ENCODE measurements at regions not wholly inside any gene's neighbourhood (a gene's known extent, or its start where the extent isn't known, plus 50 kb on each side); places are given as distances from the start of the nearest gene placed in this dataset.
"Not testable (repeated sequence)": the region's sequence is repeated elsewhere in the genome, so short reads cannot be mapped to it uniquely, and the experiment has no call there.

- no peak for FAIRE-seq
These were observed 1455.5 kb downstream of the SUCLG1 start for GRCh38 chr2:83003555-83003954.

GRCh38 chr2:83002706-83003105 lies 1456.4 kb downstream of the SUCLG1 start:
- FAIRE-seq, result no peak

- no peak for FAIRE-seq
These were observed 1460.3 kb downstream of the SUCLG1 start for GRCh38 chr2:82998781-82999180.

GRCh38 chr2:82996217-82996616 lies 1462.9 kb downstream of the SUCLG1 start:
- no peak for FAIRE-seq

- no peak for FAIRE-seq
These were observed 1464.9 kb downstream of the SUCLG1 start for GRCh38 chr2:82994151-82994550.

- no peak for FAIRE-seq
These were observed 1465.5 kb downstream of the SUCLG1 start for GRCh38 chr2:82993609-82994008.

GRCh38 chr2:82992968-82993367 lies 1466.1 kb downstream of the SUCLG1 start:
- no peak for FAIRE-seq

GRCh38 chr2:82987706-82988105 lies 1471.4 kb downstream of the SUCLG1 start:
- FAIRE-seq, result not testable (repeated sequence)

GRCh38 chr2:82986899-82987298 lies 1472.2 kb downstream of the SUCLG1 start:
- FAIRE-seq, result no peak

- no peak for FAIRE-seq
These were observed 1473.4 kb downstream of the SUCLG1 start for GRCh38 chr2:82985572-82986197.

GRCh38 chr2:82968358-82968757 lies 1490.7 kb downstream of the SUCLG1 start:
- no peak for FAIRE-seq

GRCh38 chr2:82964341-82964740 lies 1494.7 kb downstream of the SUCLG1 start:
- FAIRE-seq, result no peak

GRCh38 chr2:82959727-82960126 lies 1499.4 kb downstream of the SUCLG1 start:
- no peak for FAIRE-seq

GRCh38 chr2:82954868-82955267 lies 1504.2 kb downstream of the SUCLG1 start:
- FAIRE-seq, result no peak

GRCh38 chr2:82939211-82939610 lies 1519.9 kb downstream of the SUCLG1 start:
- FAIRE-seq, result no peak

- FAIRE-seq, result not testable (repeated sequence)
These were observed 1520.7 kb downstream of the SUCLG1 start for GRCh38 chr2:82938321-82938845.

- no peak for FAIRE-seq
These were observed 1545.5 kb downstream of the SUCLG1 start for GRCh38 chr2:82913566-82913965.

- no peak for FAIRE-seq
These were observed 1563.0 kb downstream of the SUCLG1 start for GRCh38 chr2:82896117-82896516.

- no peak for FAIRE-seq
These were observed 1565.9 kb downstream of the SUCLG1 start for GRCh38 chr2:82893190-82893589.

GRCh38 chr2:82879803-82880202 lies 1579.3 kb downstream of the SUCLG1 start:
- FAIRE-seq, result no peak

GRCh38 chr2:82875858-82876257 lies 1583.2 kb downstream of the SUCLG1 start:
- FAIRE-seq, result no peak

GRCh38 chr2:82857967-82858366 lies 1601.1 kb downstream of the SUCLG1 start:
- no peak for FAIRE-seq

GRCh38 chr2:82853299-82853698 lies 1605.8 kb downstream of the SUCLG1 start:
- no peak for FAIRE-seq

- no peak for FAIRE-seq
These were observed 1606.3 kb downstream of the SUCLG1 start for GRCh38 chr2:82852787-82853186.

- FAIRE-seq, result no peak
These were observed 1610.8 kb downstream of the SUCLG1 start for GRCh38 chr2:82848285-82848684.
